ENCODE measurements at regions not wholly inside any gene's neighbourhood (a gene's known extent, or its start where the extent isn't known, plus 50 kb on each side); places are given as distances from the start of the nearest gene placed in this dataset.

GRCh38 chr4:124762956-124763355 is 50.4 kb upstream of the ANKRD50 start:
- H3K27me3 ChIP-seq (ENCODE audit: control insufficient read depth, insufficient read depth, low read length) = no peaks in the 10 kb centered on the region
- FAIRE-seq (no peak), DNase-seq (ENCODE audit: low read depth) (no peak)
- TF ChIP-seq, protein P1, sequence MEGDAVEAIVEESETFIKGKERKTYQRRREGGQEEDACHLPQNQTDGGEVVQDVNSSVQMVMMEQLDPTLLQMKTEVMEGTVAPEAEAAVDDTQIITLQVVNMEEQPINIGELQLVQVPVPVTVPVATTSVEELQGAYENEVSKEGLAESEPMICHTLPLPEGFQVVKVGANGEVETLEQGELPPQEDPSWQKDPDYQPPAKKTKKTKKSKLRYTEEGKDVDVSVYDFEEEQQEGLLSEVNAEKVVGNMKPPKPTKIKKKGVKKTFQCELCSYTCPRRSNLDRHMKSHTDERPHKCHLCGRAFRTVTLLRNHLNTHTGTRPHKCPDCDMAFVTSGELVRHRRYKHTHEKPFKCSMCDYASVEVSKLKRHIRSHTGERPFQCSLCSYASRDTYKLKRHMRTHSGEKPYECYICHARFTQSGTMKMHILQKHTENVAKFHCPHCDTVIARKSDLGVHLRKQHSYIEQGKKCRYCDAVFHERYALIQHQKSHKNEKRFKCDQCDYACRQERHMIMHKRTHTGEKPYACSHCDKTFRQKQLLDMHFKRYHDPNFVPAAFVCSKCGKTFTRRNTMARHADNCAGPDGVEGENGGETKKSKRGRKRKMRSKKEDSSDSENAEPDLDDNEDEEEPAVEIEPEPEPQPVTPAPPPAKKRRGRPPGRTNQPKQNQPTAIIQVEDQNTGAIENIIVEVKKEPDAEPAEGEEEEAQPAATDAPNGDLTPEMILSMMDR (IDR thresholded peaks at IDR 0.05; ENCODE audit: insufficient read depth, low read length, severe bottlenecking) = no peak
- H3K36me3 ChIP-seq (ENCODE audit: control insufficient read depth, insufficient read depth, low read length) = no peaks in the 10 kb centered on the region
- no peak overlapping the region for H3K4me3 ChIP-seq (ENCODE audit: low read depth, low read length)

Data from bronchial epithelial cell (primary cell).